Fibroblast of mammary gland (primary cell): ENCODE measurements at regions not wholly inside any gene's neighbourhood (a gene's known extent, or its start where the extent isn't known, plus 50 kb on each side); places are given as distances from the start of the nearest gene placed in this dataset.

ENCODE experiments used
- DNase-seq: peaks from one replicate; pipeline ENCODE4 v3.0.0-alpha.2; 2010; ENCODE audit warnings: low read depth
- H3K4me3 ChIP-seq: 2 replicates; pipeline ENCODE4 v1.5.1; 2011; ENCODE audit warnings: low read depth, mild to moderate bottlenecking, low read length, moderate library complexity; ENCODE audit not compliant: control insufficient read depth
- TF ChIP-seq, protein P1 (sequence below): conservative IDR thresholded peaks from 2 replicates; pipeline ENCODE4 v1.5.1; 2011; ENCODE audit warnings: low read depth, low read length, inconsistent platforms; ENCODE audit not compliant: control insufficient read depth, insufficient read depth

DNA sequence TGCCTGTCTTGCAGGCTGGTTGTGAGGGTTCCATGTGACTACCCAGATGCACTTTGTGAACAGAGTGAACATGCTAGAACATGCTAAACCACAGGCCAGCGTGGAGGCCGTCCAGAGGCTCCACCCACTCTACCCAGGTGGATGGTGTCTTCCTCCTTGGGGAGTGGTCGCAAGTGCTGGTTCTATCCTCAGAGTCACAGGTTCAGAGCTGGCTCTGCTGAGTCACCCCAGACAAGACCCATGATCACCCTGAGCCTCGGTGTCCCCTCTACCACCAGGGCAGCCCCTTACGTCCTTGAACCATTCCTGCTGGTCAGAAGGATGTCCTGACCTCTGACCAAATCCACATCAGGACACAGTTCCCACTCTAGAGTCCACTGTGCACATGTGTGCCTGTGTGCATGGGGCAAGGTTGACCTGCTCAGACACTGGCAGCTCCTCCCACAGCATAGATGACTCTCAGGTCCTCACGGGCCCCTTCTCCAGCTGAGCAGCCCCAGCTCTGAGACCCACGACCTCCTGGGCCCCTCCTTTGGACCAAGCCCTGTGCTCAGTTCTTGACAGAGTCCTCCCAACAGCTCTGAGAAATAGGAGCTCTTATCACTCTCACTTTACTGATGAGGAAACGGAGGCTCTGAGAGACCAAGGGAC, 391.8 kb downstream of the MATN1 start:
- DNase-seq, result no peak
- TF ChIP-seq, protein P1, sequence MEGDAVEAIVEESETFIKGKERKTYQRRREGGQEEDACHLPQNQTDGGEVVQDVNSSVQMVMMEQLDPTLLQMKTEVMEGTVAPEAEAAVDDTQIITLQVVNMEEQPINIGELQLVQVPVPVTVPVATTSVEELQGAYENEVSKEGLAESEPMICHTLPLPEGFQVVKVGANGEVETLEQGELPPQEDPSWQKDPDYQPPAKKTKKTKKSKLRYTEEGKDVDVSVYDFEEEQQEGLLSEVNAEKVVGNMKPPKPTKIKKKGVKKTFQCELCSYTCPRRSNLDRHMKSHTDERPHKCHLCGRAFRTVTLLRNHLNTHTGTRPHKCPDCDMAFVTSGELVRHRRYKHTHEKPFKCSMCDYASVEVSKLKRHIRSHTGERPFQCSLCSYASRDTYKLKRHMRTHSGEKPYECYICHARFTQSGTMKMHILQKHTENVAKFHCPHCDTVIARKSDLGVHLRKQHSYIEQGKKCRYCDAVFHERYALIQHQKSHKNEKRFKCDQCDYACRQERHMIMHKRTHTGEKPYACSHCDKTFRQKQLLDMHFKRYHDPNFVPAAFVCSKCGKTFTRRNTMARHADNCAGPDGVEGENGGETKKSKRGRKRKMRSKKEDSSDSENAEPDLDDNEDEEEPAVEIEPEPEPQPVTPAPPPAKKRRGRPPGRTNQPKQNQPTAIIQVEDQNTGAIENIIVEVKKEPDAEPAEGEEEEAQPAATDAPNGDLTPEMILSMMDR, result no peak
- no peak overlapping the region for H3K4me3 ChIP-seq

- TF ChIP-seq, protein P1, result no peak
- no peak for DNase-seq
- H3K4me3 ChIP-seq, result no peak overlapping the region
Observed at GRCh38 chr1:30330644-30331043, 392.7 kb downstream of the MATN1 start.

- TF ChIP-seq, protein P1, result no peak
- H3K4me3 ChIP-seq, result no peak overlapping the region
- no peak for DNase-seq
Observed at GRCh38 chr1:30329802-30330557, 393.4 kb downstream of the MATN1 start.

DNA sequence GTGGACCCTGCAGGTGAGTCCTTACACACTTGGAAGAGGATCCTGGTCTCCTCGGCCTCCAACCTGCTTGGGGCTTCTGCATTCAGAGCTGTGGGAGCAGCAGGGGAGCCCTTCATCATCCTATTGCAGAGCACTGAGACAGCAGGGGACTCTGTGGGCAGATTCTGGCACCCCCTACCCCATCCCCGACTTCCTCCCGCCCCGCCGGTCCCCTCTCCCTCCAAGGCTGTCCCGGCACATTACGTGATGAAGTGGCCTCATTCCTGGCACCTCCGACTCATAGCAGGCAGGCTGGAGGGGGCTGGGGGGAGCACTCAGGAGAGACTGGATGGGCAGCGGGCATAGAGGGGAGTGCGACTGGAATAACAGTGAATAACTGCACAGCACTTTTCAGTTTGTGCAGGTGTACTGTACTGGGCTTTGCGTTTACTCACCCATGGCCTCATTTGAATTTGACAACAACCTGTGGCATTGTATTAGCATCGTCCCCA, 394.1 kb downstream of the MATN1 start:
- no peak for DNase-seq
- H3K4me3 ChIP-seq, result no peak overlapping the region
- TF ChIP-seq, protein P1, result no peak

DNA sequence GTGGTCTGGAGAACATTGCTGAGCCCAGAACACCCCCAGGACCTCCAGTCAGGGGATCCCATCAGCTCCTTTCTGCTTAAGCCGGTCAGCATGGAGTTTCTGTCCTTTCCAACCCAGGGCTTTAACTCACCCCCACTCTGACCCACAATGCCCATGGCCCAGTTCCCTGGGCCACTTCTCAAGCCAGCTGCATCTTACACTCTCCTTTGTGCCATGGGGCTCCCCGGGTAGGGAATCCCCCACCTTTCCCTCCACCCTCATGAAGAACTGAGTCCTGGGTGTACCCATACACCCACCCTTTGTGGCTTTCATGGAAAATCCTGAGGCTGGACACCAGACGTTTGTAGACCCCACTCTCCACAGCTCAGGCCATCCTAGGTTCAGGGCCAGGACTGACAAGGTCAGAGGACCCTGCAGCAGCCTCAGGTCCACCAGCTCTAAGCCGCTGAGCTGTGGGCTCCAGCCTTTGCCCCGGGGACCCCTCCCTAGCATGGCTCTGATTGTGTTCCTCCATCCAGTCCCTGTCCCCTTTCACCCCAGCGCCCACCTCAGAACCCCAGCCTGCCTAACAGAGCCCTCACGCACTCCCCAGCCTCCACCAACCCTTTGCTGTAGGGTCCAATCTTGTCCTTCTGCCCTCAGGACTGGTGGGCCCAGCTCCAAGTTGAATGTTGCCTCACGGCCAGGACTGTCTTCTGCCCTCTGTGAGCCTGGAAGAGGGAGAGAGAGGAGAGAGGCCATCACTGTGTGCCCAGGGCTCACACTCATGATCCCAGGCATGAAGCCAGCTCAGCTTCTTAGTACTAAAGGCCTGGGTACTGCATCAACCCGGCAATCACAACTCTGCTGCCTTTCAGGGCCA, 394.8 kb downstream of the MATN1 start:
- DNase-seq, result no peak
- no peak overlapping the region for H3K4me3 ChIP-seq
- TF ChIP-seq, protein P1, result no peak

DNA sequence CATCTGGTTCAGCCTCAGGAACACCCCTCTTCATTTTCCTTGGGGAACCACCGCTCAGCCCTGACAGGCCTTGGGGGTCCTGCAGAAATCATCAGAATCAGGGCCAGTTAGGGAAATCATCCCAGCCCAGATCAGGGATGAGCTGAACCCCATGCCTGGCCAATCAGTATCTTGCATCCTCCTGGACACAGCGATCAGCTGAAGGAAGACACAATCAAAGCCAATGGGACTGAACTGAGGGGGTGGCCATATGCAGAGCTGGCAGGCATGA, 395.4 kb downstream of the MATN1 start:
- H3K4me3 ChIP-seq, result no peak overlapping the region

More for the DNA sequence above, 395.4 kb downstream of the MATN1 start:
- no peak for DNase-seq
- TF ChIP-seq, protein P1, result no peak
